GM12878 (cell line): ENCODE measurements at regions not wholly inside any gene's neighbourhood (a gene's known extent, or its start where the extent isn't known, plus 50 kb on each side); places are given as distances from the start of the nearest gene placed in this dataset.

ENCODE experiments used
- ATF7 ChIP-seq: fragments of 450-650 bp; IDR thresholded peaks from 2 replicates; pipeline ENCODE4 v1.6.1; 2016; ENCODE audit warnings: low read depth, mild to moderate bottlenecking
- BCLAF1 ChIP-seq: fragments of 450-650 bp; IDR thresholded peaks from 2 replicates; pipeline ENCODE4 v1.6.1; 2017; ENCODE audit warnings: antibody characterized with exemption, mild to moderate bottlenecking, moderate library complexity
- BMI1 ChIP-seq: fragments of 450-650 bp; IDR thresholded peaks from 2 replicates; pipeline ENCODE4 v1.6.1; 2016; ENCODE audit warnings: mild to moderate bottlenecking, moderate library complexity, borderline replicate concordance
- CBX3 ChIP-seq: fragments of 200-600 bp; sonication (generic); IDR thresholded peaks from 2 replicates; pipeline ENCODE4 v1.6.1; 2016; ENCODE audit warnings: low read depth, borderline replicate concordance
- CEBPB ChIP-seq, 2 experiments: fragments of 150-350 bp in 1 of 2; IDR thresholded peaks; 2 replicates each; pipeline ENCODE4 v1.6.1; 2012 to 2014; ENCODE audit warnings: low read depth in 2 of 2, low read length in 2 of 2, borderline replicate concordance in 1 of 2, inconsistent platforms in 1 of 2
- E4F1 ChIP-seq: fragments of 450-650 bp; IDR thresholded peaks from 2 replicates; pipeline ENCODE4 v1.6.1; 2018; ENCODE audit warnings: borderline replicate concordance, mild to moderate bottlenecking; ENCODE audit not compliant: partially characterized antibody
- EP300 ChIP-seq, 2 experiments: fragments of 150-350 bp in 1 of 2; IDR thresholded peaks; 2 replicates each; pipeline ENCODE4 v1.6.1; 2011 to 2012; ENCODE audit warnings: low read depth in 2 of 2, low read length in 2 of 2, borderline replicate concordance in 1 of 2, improper control_type of control experiment in 1 of 2, inconsistent platforms in 1 of 2; ENCODE audit not compliant: control insufficient read depth in 1 of 2
- ETV6 ChIP-seq, 2 experiments: fragments of 450-650 bp in 1 of 2; IDR thresholded peaks in 1 of 2; conservative IDR thresholded peaks in 1 of 2; 2 replicates each; pipeline ENCODE4 v1.6.1; 2014; ENCODE audit warnings: antibody characterized with exemption in 1 of 2, borderline replicate concordance in 1 of 2, low read depth in 1 of 2, mild to moderate bottlenecking in 1 of 2, moderate library complexity in 1 of 2
- HCFC1 ChIP-seq: fragments of 150-350 bp; IDR thresholded peaks from 2 replicates; pipeline ENCODE4 v1.6.1; 2014; ENCODE audit warnings: low read length
- MEF2B ChIP-seq: fragments of 450-650 bp; IDR thresholded peaks from 2 replicates; pipeline ENCODE4 v1.6.1; 2018; ENCODE audit warnings: mild to moderate bottlenecking, moderate library complexity; ENCODE audit not compliant: partially characterized antibody, poor library complexity, severe bottlenecking
- NR2F1 ChIP-seq: fragments of 450-650 bp; conservative IDR thresholded peaks from 2 replicates; pipeline ENCODE4 v1.6.1; 2017; ENCODE audit warnings: mild to moderate bottlenecking
- POLR2A ChIP-seq: IDR thresholded peaks from 2 replicates; pipeline ENCODE4 v1.6.1; 2011; ENCODE audit warnings: low read depth, mild to moderate bottlenecking, low read length
- SUZ12 ChIP-seq: fragments of 200-600 bp; sonication (generic); IDR thresholded peaks from one replicate; pipeline ENCODE4 v1.6.1; 2018; ENCODE audit warnings: antibody characterized with exemption, mild to moderate bottlenecking; ENCODE audit not compliant: unreplicated experiment
- TCF3 ChIP-seq: IDR thresholded peaks from 2 replicates; pipeline ENCODE4 v1.6.1; 2012; ENCODE audit warnings: low read depth, mild to moderate bottlenecking, low read length, borderline replicate concordance; ENCODE audit not compliant: insufficient read depth
- YY1 ChIP-seq: IDR thresholded peaks from 2 replicates; pipeline ENCODE4 v1.6.1; 2011; ENCODE audit warnings: low read depth, mild to moderate bottlenecking, low read length
- ZNF622 ChIP-seq: fragments of 450-650 bp; IDR thresholded peaks from 2 replicates; pipeline ENCODE4 v1.6.1; 2017; ENCODE audit warnings: mild to moderate bottlenecking, inconsistent platforms
- ZZZ3 ChIP-seq: IDR thresholded peaks from 2 replicates; pipeline ENCODE4 v1.6.1; 2011; ENCODE audit warnings: low read depth; ENCODE audit not compliant: control insufficient read depth, insufficient read length

GRCh38 chr3:124467980-124468902, 262.0 kb upstream of the UMPS start (continued):
- no peak for TF ChIP-seq TCF3
- TF ChIP-seq BCLAF1: no peak
- no peak for TF ChIP-seq ETV6 (conservative IDR thresholded peaks at IDR 0.05 in 1 of 2, IDR thresholded peaks at IDR 0.05 in 1 of 2; ENCODE audit: borderline replicate concordance in 1 of 2, low read depth in 1 of 2)
- TF ChIP-seq EP300 (IDR thresholded peaks at IDR 0.05; ENCODE audit: borderline replicate concordance in 1 of 2, control insufficient read depth in 1 of 2, low read depth in 2 of 2, low read length in 2 of 2): no peak
- no peak for TF ChIP-seq NR2F1
- TF ChIP-seq POLR2A: no peak
- no peak for TF ChIP-seq MEF2B
- TF ChIP-seq SUZ12: no peak
- TF ChIP-seq BMI1: no peak
- TF ChIP-seq CEBPB (IDR thresholded peaks at IDR 0.05; ENCODE audit: borderline replicate concordance in 1 of 2, low read depth in 2 of 2, low read length in 2 of 2): no peak
- no peak for TF ChIP-seq ATF7
- no peak for TF ChIP-seq CBX3
- peak; percentile 59; the same call in 1 of the 2 replicates for TF ChIP-seq YY1
- no peak for TF ChIP-seq HCFC1
- TF ChIP-seq ZNF622: no peak
- TF ChIP-seq ZZZ3: no peak
- no peak for TF ChIP-seq E4F1
- TF ChIP-seq, all 136 proteins: peak for 8
